Heart left ventricle (tissue), 16 donors: ENCODE measurements at regions not wholly inside any gene's neighbourhood (a gene's known extent, or its start where the extent isn't known, plus 50 kb on each side); places are given as distances from the start of the nearest gene placed in this dataset.

Experiments
- ATAC-seq, 4 donors: fragments of 200-7000 bp; cut with Tn5 transposase; one replicate each; pipeline ENCODE4 v1.9.1; 2020 to 2022; ENCODE audit warnings: moderate library complexity in 4 of 4, mild to moderate bottlenecking in 3 of 4, moderate number of reproducible peaks in 1 of 4
- DNase-seq, 5 donors: peaks; one replicate each; pipeline ENCODE4 v3.0.0-alpha.2; 2020
- H3K27ac ChIP-seq, 12 donors: fragments of 200-600 bp; sonication (generic) in 4 of 12; one replicate each; pipeline versions ENCODE4 v1.5.0 to v1.8.0; 2016 to 2022; ENCODE audit warnings: mild to moderate bottlenecking in 2 of 12
- H3K27me3 ChIP-seq, 9 donors: fragments of 200-600 bp; sonication (generic) in 2 of 9; one replicate each; pipeline versions ENCODE4 v1.5.1 to v1.8.0; 2016 to 2022; ENCODE audit warnings: mild to moderate bottlenecking in 3 of 9
- H3K36me3 ChIP-seq, 9 donors: fragments of 200-600 bp; sonication (generic) in 2 of 9; one replicate each; pipeline versions ENCODE4 v1.5.0 to v1.8.0; 2018 to 2022; ENCODE audit warnings: mild to moderate bottlenecking in 2 of 9
- H3K4me1 ChIP-seq, 12 donors: fragments of 200-600 bp; sonication (generic) in 4 of 12; one replicate each; pipeline versions ENCODE4 v1.5.0 to v1.8.0; 2016 to 2022; ENCODE audit warnings: mild to moderate bottlenecking in 3 of 12
- H3K4me3 ChIP-seq, 12 donors: fragments of 200-600 bp; sonication (generic) in 4 of 12; one replicate each; pipeline versions ENCODE4 v1.5.0 to v1.8.0; 2017 to 2022; ENCODE audit warnings: mild to moderate bottlenecking in 9 of 12, moderate library complexity in 4 of 12
- H3K9me3 ChIP-seq, 12 donors: fragments of 200-600 bp; sonication (generic) in 4 of 12; one replicate each; pipeline versions ENCODE4 v1.5.0 to v1.8.0; 2016 to 2022; ENCODE audit warnings: mild to moderate bottlenecking in 1 of 12
- POLR2A ChIP-seq, 2 donors: fragments of 450-650 bp; IDR thresholded peaks; one replicate each; pipeline ENCODE4 v1.6.1; 2017; ENCODE audit warnings: antibody characterized with exemption in 2 of 2, mild to moderate bottlenecking in 2 of 2, moderate library complexity in 2 of 2
- WGBS, 4 donors: extraction: QIAGEN DNeasy Blood & Tissue Kit in 2 of 4; methylation state at CpG; one replicate each; pipeline versions ENCODE4 v1.1.5 to v1.1.7; 2013 to 2018; 5-methylcytosine and 5-hydroxymethylcytosine counted together
- intact Hi-C, 10 donors: fragments of 100-400 bp; cut with DNase I; formaldehyde crosslinking; loops; one replicate each; pipeline versions ENCODE4 v1.11.1 to v1.14.2; 2022
- TF ChIP-seq, protein P1 (sequence below), 12 donors: fragments of 200-600 bp; sonication (generic) in 4 of 12; IDR thresholded peaks; one replicate each; pipeline versions ENCODE4 v1.5.0 to v1.8.0; 2018 to 2022; ENCODE audit warnings: antibody characterized with exemption in 12 of 12, mild to moderate bottlenecking in 5 of 12
- donor health status: ischemic (EF 13 %, LVEDD 7.1; RV severe dilation, severe dysfunction).
- donor health status: healthy with polysubstance abuse.
- donor health status: DM: no; HTN: yes; CAD: no.
- donor health status: DM: no; HTN: no; CAD: no.
- donor health status: ischemic (EF 25% LVEDD 6.9; RV normal size, moderate dysfunction).
- donor health status: ischemic (EF 25% LVEDD 5.7; RV mildly dilated, moderate dysfunction).
- donor health status: healthy.
- donor health status: DM: yes; HTN: yes; CAD: no.
- donor health status: ischemic (EF 35%, LVEDD 5.7; RV mildly dilated, moderate dysfunction).
- donor health status: nonischemic (EF 11% LVEDD 7.7; RV severe dilation, severe dysfunction).
- donor health status: DM: yes; HTN: yes; CAD: no.
- donor health status: PGD.
- donor health status: ischemic (EF 29% LVEDD 5.4; RV normal size, mild dysfunction).
- donor health status: nonischemic (EF 23%, LVEDD 6.1; RV moderate dilation, normal function).

DNA sequence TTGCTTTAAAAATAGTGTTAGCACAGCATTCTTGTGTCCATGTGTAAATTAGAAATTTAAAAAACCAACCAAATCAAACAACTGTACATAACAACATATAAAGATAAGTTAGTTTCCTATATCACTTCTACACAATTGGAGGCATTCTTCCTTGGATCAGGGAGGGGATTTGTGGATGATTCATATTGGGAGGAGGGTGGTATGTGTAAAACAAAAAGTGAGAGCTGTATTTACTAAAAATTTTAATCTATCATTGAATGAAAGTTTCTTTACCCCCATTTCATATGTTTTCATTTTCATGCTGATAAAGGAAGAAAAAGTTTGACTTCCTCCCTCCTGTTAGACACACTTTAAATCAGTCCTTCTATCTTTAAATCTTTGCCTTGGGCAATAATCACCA lies 325.0 kb downstream of the SATB1 start:
- Histone ChIP-seq H3K9me3 (peaks cover 0 to 12% (median 0%) of the 10 kb centered on the region in 12 donors), H3K4me1 (no peaks in the 10 kb centered on the region), H3K36me3 (no peaks in the 10 kb centered on the region), H3K4me3 (no peak overlapping the region), H3K27ac (no peak overlapping the region), H3K27me3 (no peaks in the 10 kb centered on the region)
- TF ChIP-seq POLR2A (IDR thresholded peaks at IDR 0.05): no peak
- TF ChIP-seq, protein P1, sequence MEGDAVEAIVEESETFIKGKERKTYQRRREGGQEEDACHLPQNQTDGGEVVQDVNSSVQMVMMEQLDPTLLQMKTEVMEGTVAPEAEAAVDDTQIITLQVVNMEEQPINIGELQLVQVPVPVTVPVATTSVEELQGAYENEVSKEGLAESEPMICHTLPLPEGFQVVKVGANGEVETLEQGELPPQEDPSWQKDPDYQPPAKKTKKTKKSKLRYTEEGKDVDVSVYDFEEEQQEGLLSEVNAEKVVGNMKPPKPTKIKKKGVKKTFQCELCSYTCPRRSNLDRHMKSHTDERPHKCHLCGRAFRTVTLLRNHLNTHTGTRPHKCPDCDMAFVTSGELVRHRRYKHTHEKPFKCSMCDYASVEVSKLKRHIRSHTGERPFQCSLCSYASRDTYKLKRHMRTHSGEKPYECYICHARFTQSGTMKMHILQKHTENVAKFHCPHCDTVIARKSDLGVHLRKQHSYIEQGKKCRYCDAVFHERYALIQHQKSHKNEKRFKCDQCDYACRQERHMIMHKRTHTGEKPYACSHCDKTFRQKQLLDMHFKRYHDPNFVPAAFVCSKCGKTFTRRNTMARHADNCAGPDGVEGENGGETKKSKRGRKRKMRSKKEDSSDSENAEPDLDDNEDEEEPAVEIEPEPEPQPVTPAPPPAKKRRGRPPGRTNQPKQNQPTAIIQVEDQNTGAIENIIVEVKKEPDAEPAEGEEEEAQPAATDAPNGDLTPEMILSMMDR (IDR thresholded peaks at IDR 0.05): no peak
- intact Hi-C loops: no loop called here
- DNase-seq (no peak), ATAC-seq (no peak)

DNA sequence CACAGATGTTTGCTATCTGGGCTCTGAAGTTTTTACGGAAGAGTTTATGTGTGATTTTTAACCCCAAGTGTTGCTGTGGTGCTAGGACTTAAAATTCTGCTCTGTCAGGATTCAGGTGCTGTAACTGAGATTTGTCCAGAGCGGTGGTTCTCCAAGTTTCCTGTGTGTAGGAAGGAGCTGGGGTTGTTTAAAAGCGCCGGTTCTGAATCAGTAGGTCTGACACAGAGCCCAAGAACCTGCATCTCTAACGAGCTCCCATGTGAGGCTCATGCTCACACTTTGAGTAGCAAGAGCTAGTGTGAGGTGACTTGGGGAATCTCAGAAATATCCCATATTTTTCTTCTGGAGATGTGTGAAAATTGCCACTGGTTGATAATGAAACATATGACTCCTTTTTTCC lies 325.5 kb downstream of the SATB1 start:
- 67 to 77% (median 72%) methylated on average over 5 of the region's 5 CpGs for WGBS, 4 donors
- DNase-seq (no peak), ATAC-seq (no peak)
- H3K27ac ChIP-seq: no peak overlapping the region
- TF ChIP-seq, protein P1 (IDR thresholded peaks at IDR 0.05): no peak
- no peak for TF ChIP-seq POLR2A (IDR thresholded peaks at IDR 0.05)
- no peak overlapping the region for H3K4me3 ChIP-seq
- no peaks in the 10 kb centered on the region for H3K4me1 ChIP-seq
- peaks cover 0 to 12% (median 0%) of the 10 kb centered on the region in 12 donors for H3K9me3 ChIP-seq
- intact Hi-C loops: no loop called here
- H3K36me3 ChIP-seq: no peaks in the 10 kb centered on the region
- no peaks in the 10 kb centered on the region for H3K27me3 ChIP-seq

DNA sequence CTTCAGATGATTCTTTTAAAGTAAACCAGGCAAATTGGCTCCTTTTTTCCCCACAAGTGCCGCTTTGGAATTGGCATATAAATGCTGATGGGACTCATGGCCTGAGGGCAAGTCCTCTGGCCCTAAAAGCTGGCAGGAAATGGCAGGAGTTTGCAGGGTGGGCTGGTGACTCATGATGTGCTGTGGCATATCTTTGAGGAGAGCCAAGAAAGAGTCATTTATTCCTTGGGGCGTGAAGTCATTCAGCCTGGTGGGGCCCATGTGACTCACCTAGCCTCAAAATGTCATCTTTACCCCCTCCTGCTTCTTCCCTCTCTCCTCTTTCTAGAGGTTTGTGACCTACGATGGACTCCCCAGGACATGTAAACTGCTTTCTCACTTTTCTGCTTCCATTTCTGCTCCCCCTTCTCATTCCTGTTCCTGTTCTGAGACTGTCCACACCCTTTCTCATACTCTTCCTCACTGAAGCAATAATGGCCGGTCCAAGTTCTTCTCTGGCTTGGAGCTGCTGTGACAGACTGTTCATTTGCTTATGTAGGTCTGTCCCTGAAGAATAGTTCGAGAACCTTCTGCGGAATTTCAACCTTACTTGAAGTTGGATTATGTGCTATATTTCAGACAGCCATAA lies 326.1 kb downstream of the SATB1 start:
- intact Hi-C loops: no loop called here
- ATAC-seq (no peak), DNase-seq (no peak)
- 76 to 87% (median 80%) methylated on average over 6 of the region's 6 CpGs for WGBS, 4 donors
- Histone ChIP-seq H3K4me3 (no peak overlapping the region), H3K27me3 (no peaks in the 10 kb centered on the region), H3K4me1 (no peaks in the 10 kb centered on the region), H3K9me3 (peaks cover 0 to 13% (median 0%) of the 10 kb centered on the region in 12 donors), H3K27ac (no peak overlapping the region), H3K36me3 (no peaks in the 10 kb centered on the region)
- TF ChIP-seq, protein P1 (IDR thresholded peaks at IDR 0.05): no peak
- TF ChIP-seq POLR2A (IDR thresholded peaks at IDR 0.05): no peak

DNA sequence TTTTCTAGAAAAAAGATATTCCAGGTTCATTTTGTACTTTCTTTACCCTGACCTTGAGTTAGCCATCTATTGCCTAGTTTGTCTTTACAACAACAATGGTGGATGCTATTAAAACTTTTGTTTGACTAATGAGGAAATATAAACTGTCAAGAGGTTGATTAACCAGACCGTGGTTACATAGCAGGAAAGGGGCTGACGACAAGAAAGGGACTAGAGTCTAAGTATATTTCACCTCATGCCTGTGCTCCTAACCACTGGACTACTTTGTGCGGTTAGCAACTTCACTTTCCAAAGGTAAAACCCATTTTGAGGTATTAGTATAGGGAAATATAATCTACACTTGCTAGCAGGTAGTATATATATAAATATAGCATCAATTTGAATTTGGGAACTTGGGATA lies 327.1 kb downstream of the SATB1 start:
- H3K9me3 ChIP-seq: peaks cover 0 to 13% (median 0%) of the 10 kb centered on the region in 12 donors
- no peak overlapping the region for H3K4me3 ChIP-seq
- H3K27ac ChIP-seq: no peak overlapping the region
- no peaks in the 10 kb centered on the region for H3K36me3 ChIP-seq
- H3K27me3 ChIP-seq: no peaks in the 10 kb centered on the region
- H3K4me1 ChIP-seq: no peaks in the 10 kb centered on the region
- ATAC-seq (no peak), DNase-seq (no peak)
- WGBS, 4 donors: 82 to 93% (median 87%) methylated on average over 3 of the region's 3 CpGs
- TF ChIP-seq, protein P1 (IDR thresholded peaks at IDR 0.05): no peak
- no peak for TF ChIP-seq POLR2A (IDR thresholded peaks at IDR 0.05)
- intact Hi-C loops: no loop called here
